Natural killer cell treated with Interleukin-12 subunit alpha and Interleukin-12 subunit beta and Interleukin-15 and Interleukin-18, amount 100 ng/mL, for 72 hours (primary cell): ENCODE measurements at regions not wholly inside any gene's neighbourhood (a gene's known extent, or its start where the extent isn't known, plus 50 kb on each side); places are given as distances from the start of the nearest gene placed in this dataset.
A peak's percentile ranks its signal among the peaks of the same experiment; 100 is the strongest.
"Not testable (repeated sequence)": the region's sequence is repeated elsewhere in the genome, so short reads cannot be mapped to it uniquely, and the experiment has no call there.

Source experiments
- ATAC-seq, 2 donors: fragments of 150-1000 bp; cut with Tn5 transposase in 1 of 2; sonication (Bioruptor Pico), chemical (Tn5 transposase) in 1 of 2; 2 replicates each; pipeline ENCODE4 v1.10.0; 2021
- DNase-seq: peaks from one replicate; pipeline ENCODE4 v3.0.0; 2022; ENCODE audit warnings: low spot score
- H3K27ac Mint-ChIP-seq, 2 donors: 1 replicate in 1 of 2; 2 replicates in 1 of 2; pipeline ENCODE4 v1.8.0; 2022; ENCODE audit warnings: mixed read lengths in 2 of 2, mild to moderate bottlenecking in 1 of 2, moderate library complexity in 1 of 2
- H3K27me3 Mint-ChIP-seq, 2 donors: 1 replicate in 1 of 2; 2 replicates in 1 of 2; pipeline ENCODE4 v1.8.0; 2022; ENCODE audit warnings: mixed read lengths in 2 of 2
- H3K36me3 Mint-ChIP-seq: one replicate; pipeline ENCODE4 v1.8.0; 2022; ENCODE audit warnings: mixed read lengths
- H3K4me1 Mint-ChIP-seq, 2 donors: 1 replicate in 1 of 2; 2 replicates in 1 of 2; pipeline ENCODE4 v1.8.0; 2022; ENCODE audit warnings: low read depth in 2 of 2, mixed read lengths in 2 of 2, mild to moderate bottlenecking in 1 of 2
- H3K4me3 Mint-ChIP-seq: one replicate; pipeline ENCODE4 v1.8.0; 2022; ENCODE audit warnings: mixed read lengths
- H3K9me3 Mint-ChIP-seq: 2 replicates; pipeline ENCODE4 v1.8.0; 2022; ENCODE audit warnings: mixed read lengths

DNA sequence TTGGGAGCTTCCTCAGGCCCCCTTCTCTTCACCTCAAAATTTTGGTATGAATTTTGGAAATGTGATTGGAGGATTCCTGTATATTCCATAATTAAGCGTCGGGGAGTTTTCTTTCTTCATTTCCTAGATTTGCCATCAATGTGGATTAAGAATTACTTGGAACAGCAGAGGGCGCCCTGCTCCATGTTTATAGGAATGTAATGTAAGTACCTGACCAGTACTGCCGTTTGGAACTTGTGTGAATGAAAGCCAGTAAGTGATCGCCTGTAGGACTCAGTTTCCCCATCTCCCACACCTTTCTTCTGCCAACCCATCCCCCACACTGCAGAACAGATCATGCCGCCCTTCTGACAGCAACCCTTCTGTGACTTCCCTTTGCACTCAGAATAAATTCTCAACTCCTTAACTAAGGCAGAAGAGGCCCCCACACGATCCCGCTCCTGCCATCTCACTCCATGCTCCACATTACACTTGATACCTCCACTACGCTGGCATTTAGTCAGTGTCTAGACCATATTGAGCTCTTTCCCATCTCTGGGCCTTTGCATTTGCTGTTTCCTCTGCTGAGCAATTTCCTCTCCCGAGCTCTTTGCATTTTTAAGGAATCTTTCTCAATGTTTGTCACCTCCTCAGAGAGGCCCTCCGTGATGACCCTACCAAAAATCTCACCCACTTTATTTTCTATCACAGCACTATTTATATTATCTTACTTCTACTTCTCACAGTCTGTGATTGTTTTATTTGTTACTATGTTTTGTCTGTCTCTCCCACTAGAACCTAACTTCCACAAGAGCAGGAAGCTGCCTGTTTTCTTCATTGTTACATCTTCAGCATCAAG is 79.5 kb upstream of the HTR4 start:
- Mint-ChIP-seq H3K36me3 (no peaks in the 10 kb centered on the region), H3K4me1 (peaks cover 4 to 32% of the 10 kb centered on the region in 2 donors), H3K27ac (no peak overlapping the region), H3K4me3 (no peak overlapping the region), H3K27me3 (peaks cover 0 to 5% of the 10 kb centered on the region in 2 donors), H3K9me3 (no peaks in the 10 kb centered on the region)
- ATAC-seq (peak in 1 of 2 donors; percentile 69), DNase-seq (peak; percentile 76)

DNA sequence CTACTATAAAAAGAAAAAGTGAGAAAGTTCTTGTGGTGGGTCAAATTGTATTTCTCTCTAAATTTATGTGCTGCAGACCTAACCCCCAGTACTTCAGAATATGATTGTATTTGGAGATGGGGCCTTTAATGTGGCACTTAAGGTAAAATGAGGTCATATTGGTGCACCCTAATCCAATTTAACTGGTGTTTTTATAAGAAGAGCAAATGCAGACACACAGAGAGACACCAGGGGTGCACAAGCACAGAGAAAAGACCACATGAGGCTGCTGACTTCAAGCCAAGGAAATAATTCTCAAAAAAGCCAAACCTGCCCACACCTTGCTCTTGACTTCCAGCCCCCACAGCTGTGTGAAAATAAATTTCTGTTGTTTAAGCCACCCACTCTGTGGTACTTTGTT is 80.2 kb upstream of the HTR4 start:
- no peak overlapping the region for H3K27ac Mint-ChIP-seq
- ATAC-seq (no peak), DNase-seq (no peak)
- H3K36me3 Mint-ChIP-seq: no peaks in the 10 kb centered on the region
- no peak overlapping the region for H3K4me3 Mint-ChIP-seq
- peaks cover 0 to 5% of the 10 kb centered on the region in 2 donors for H3K27me3 Mint-ChIP-seq
- no peaks in the 10 kb centered on the region for H3K9me3 Mint-ChIP-seq
- peaks cover 4 to 32% of the 10 kb centered on the region in 2 donors for H3K4me1 Mint-ChIP-seq

DNA sequence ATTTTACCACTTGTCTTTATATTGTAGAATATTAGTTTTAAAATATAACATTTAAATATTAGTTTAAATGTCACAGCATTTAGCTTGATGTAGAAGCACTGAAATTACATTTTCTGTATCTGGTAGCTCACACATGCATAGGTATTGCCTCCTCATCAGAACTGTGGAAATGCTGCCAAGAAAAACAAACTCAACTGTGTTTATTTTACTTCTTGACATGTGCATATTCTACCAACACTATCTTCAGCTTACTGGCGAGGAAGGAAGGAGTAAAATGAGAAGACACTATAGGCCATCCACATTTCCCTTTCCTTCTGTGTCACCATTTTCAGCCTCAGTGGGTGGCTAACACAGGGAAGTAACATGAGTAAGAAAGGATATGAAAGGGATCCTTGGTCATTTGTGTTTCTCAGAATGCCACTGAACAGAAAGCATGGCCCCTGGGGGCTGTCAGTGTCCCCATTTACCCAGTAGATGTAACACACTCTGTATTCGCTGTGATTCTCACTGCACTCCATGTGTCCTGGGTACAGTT is 81.0 kb upstream of the HTR4 start:
- ATAC-seq: no peak
- Mint-ChIP-seq H3K4me1 (peaks cover 4 to 32% of the 10 kb centered on the region in 2 donors), H3K27me3 (peaks cover 0 to 5% of the 10 kb centered on the region in 2 donors), H3K36me3 (no peaks in the 10 kb centered on the region), H3K27ac (no peak overlapping the region), H3K9me3 (no peaks in the 10 kb centered on the region), H3K4me3 (no peak overlapping the region)
- no peak for DNase-seq

DNA sequence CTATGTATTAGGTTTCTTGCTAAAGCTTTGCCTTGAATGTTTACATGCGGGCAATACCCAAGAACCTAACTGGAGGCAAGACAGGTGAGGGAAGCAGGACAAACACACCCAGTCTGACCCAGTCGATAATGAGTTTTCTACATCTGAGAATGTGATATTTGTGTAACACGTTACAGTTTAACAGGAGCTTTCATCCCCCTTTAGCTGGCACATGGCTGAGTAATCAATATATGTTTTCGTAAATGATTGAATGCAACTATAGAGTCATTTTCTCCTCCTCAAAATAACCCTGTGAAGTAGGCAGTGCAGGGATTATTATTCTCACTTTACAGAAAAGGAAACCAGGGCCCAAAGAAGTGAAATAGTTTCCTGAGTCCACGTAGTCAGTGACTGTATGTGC is 84.7 kb upstream of the HTR4 start:
- H3K27me3 Mint-ChIP-seq: no peaks in the 10 kb centered on the region
- no peak for ATAC-seq

DNA sequence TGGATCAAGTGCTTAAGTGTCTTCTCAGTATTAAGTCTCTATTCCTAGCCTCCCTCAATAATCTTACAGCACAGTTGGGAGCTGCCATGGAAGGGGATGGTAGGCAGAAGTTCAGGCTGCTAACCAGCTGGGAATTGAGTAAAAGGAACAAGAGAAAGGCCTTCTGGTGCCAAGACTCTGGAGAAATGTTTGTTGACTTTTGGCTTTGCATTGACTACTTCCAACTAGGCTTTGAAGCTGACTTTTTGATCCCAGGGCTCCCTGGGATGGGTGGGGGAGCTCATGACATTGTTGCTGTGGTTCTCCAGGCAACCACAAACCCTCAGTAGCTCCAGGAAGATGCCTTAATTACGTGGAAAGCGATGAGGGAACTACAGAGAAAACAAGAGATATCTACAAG is 85.2 kb upstream of the HTR4 start:
- DNase-seq (no peak), ATAC-seq (no peak)
- no peaks in the 10 kb centered on the region for H3K36me3 Mint-ChIP-seq
- H3K27me3 Mint-ChIP-seq: no peaks in the 10 kb centered on the region
- no peaks in the 10 kb centered on the region for H3K4me1 Mint-ChIP-seq
- H3K9me3 Mint-ChIP-seq: no peaks in the 10 kb centered on the region
- no peak overlapping the region for H3K27ac Mint-ChIP-seq
- no peak overlapping the region for H3K4me3 Mint-ChIP-seq

More for the DNA sequence above, 84.7 kb upstream of the HTR4 start:
- Mint-ChIP-seq H3K9me3 (no peaks in the 10 kb centered on the region), H3K27ac (no peak overlapping the region), H3K4me3 (no peak overlapping the region), H3K36me3 (no peaks in the 10 kb centered on the region), H3K4me1 (peaks cover under 1 to 3% of the 10 kb centered on the region in 2 donors)
- DNase-seq: no peak

DNA sequence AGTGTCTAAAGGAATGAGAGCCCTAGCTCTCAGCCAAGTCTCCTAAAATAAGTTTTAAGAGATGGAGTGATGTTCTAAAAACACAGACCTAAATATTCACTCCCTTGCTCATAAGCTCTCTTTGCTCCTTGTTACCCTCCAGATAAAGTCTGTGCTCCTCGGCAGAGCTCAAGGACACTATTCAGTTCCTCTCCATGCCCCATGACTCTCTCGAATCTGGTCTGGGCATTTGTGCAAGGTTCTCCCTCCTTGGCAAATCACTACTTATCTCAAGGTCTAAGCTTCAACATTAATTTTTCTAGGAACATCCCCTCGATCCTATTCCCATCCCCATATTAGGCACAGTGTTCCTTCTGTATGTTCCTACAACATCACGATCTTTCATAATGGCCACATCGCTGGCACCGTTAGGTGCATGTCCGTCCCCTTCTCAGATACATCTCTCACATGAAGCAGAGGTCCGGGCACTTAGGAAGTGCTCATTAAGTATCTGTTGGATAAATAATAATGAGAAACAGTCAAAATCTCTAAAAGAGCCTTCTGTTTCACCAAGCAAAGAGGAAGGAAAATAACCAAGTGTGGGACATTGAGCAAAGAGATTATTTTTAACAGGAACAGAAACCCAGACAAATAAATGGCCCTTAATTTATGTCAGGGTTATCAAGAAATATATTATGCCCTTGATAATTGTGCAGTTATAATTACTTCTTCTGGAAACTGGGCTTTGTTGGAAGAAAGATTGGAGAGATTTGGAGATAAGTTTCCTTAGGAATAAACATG is 85.9 kb upstream of the HTR4 start:
- no peaks in the 10 kb centered on the region for H3K27me3 Mint-ChIP-seq
- ATAC-seq (no peak), DNase-seq (no peak)
- H3K36me3 Mint-ChIP-seq: no peaks in the 10 kb centered on the region
- no peaks in the 10 kb centered on the region for H3K9me3 Mint-ChIP-seq
- H3K4me1 Mint-ChIP-seq: no peaks in the 10 kb centered on the region
- H3K4me3 Mint-ChIP-seq: no peak overlapping the region
- H3K27ac Mint-ChIP-seq: no peak overlapping the region

DNA sequence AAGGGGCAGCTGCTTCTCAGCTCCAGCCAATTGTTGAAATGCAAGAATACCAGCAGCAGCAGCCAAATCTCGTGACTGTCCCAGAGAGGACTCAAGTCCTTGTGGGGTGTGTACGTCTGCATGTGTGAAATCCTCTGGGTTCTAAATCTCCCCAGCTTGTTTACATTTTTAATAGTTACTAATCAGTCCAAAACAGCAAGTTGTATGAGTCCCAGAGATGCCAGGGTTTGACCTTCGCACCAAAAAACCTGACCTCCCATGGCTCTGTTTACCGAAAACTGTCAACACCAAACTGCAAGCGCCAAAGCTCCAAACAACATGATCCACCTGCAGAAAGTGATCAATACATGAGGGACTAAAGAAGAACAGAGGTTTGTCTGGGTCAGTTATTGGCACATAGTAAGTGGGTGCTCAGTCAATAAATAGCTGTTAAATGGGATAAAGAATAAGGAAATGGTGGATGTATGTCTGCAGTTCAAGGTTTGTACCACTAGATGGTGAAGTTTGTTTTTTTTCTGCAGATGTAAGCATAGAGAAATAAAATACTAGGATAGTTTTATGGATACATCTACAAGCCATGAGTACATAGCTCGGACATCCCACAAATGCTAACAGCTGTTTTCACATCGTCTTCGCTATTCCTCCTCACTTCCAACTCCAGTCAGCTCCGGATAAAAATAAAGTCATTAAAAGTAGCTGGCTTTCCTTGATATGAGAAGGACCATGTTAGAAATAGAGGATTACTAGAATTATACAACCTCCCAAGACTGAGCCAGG is 85.3 kb upstream of the ADRB2 start:
- Mint-ChIP-seq H3K9me3 (no peaks in the 10 kb centered on the region), H3K36me3 (no peaks in the 10 kb centered on the region), H3K27ac (no peak overlapping the region), H3K4me3 (no peak overlapping the region), H3K4me1 (no peaks in the 10 kb centered on the region), H3K27me3 (no peaks in the 10 kb centered on the region)
- ATAC-seq (no peak), DNase-seq (no peak)

DNA sequence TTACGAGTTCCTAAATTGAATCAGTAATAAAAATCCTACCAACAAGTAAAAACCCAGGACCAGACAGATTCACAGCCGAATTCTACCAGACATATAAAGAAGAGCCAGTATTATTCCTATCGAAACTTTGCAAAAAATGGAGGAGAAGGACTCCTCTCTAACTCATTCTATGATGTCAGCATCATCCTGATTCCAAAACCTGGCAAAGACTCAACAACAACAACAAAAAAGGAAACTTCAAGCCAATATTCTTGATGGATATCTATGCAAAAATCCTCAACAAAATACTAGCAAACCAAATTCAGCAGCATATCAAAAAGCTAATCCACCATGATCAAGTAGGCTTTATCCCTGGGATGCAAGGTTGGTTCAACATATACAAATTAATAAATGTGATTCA is 84.6 kb upstream of the ADRB2 start:
- DNase-seq, H3K4me1 Mint-ChIP-seq, H3K27me3 Mint-ChIP-seq, H3K4me3 Mint-ChIP-seq, ATAC-seq, H3K9me3 Mint-ChIP-seq, H3K27ac Mint-ChIP-seq, H3K36me3 Mint-ChIP-seq: not testable (repeated sequence)

DNA sequence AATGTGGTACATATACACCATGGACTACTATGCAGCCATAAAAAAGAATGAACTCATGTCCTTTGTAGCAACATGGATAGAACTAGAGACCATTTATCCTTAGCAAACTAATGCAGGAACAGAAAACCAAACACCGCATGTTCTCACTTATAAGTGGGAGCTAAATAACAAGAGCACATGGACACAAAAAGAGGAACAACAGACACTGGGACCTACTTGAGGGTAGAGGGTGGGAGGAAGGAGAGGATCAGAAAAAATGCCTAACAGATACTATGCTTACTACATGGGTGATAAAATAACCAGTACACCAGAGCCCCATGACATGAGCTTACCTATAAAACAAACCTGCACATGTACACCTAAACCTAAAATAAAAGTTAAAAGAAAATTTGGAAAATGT is 82.0 kb upstream of the ADRB2 start:
- not testable (repeated sequence) for ATAC-seq, H3K9me3 Mint-ChIP-seq, H3K36me3 Mint-ChIP-seq, H3K27me3 Mint-ChIP-seq, H3K27ac Mint-ChIP-seq, H3K4me1 Mint-ChIP-seq, H3K4me3 Mint-ChIP-seq, DNase-seq

DNA sequence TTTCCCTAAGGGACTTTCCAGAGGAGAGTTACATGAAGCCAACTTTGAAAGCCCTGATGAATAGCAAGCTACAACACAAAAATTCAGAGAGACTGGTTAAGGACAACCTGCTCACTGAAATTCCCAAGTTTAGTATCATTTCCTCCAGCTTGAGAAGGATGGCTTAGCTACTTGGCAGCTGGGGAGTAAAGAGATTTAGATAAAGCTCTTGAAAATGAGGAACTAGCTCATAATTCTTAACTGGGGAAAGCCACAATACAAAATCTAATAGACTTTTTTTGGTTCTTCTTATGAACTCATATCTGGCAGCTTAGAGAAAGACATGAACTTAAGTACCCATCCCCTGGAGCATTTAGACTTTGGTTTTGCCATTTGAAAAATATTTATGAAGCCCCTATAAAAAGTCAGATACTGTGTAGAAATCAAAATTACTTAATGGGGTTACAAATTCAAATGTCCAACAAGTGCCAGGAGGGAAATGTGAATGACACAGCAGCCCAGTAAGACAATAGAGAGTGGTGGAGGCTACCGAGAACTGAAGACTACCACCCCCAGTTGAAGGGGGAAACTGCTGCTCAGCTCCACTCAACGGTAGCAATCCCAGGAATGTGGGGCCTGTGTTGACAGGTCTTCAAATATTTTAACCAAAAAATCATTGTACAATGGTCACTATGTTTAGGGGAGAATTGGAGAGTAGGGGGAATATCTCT is 79.4 kb upstream of the ADRB2 start:
- no peaks in the 10 kb centered on the region for H3K9me3 Mint-ChIP-seq
- DNase-seq: no peak
- H3K4me1 Mint-ChIP-seq: peaks cover 0 to 6% of the 10 kb centered on the region in 2 donors
- H3K27ac Mint-ChIP-seq: peak overlapping the region in 1 of 2 donors; percentile 32
- ATAC-seq: no peak
- peaks cover 0 to 2% of the 10 kb centered on the region in 2 donors for H3K27me3 Mint-ChIP-seq
- no peaks in the 10 kb centered on the region for H3K36me3 Mint-ChIP-seq
- no peak overlapping the region for H3K4me3 Mint-ChIP-seq

DNA sequence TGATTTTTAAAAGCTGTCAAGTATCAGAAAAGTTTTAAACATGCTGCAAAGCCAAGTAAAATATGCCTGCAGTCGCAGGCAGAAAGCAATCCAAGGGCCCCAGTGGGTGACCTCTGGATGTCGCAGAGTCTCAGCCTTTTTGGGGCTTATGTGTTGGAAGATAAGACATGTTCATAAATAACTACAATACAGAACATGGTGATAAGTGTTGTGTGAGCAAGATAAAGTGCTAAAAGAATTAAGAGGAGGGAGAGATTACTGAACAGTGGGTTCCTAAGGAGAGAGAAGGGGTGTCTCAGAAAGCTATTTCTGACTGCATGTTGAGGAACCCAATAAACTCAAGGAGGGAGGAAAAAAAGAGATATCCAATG is 78.9 kb upstream of the ADRB2 start:
- DNase-seq (no peak), ATAC-seq (no peak)
- Mint-ChIP-seq H3K9me3 (no peaks in the 10 kb centered on the region), H3K27me3 (peaks cover 0 to 2% of the 10 kb centered on the region in 2 donors), H3K36me3 (no peaks in the 10 kb centered on the region), H3K4me3 (no peak overlapping the region), H3K4me1 (peaks cover 0 to 6% of the 10 kb centered on the region in 2 donors), H3K27ac (no peak overlapping the region)

DNA sequence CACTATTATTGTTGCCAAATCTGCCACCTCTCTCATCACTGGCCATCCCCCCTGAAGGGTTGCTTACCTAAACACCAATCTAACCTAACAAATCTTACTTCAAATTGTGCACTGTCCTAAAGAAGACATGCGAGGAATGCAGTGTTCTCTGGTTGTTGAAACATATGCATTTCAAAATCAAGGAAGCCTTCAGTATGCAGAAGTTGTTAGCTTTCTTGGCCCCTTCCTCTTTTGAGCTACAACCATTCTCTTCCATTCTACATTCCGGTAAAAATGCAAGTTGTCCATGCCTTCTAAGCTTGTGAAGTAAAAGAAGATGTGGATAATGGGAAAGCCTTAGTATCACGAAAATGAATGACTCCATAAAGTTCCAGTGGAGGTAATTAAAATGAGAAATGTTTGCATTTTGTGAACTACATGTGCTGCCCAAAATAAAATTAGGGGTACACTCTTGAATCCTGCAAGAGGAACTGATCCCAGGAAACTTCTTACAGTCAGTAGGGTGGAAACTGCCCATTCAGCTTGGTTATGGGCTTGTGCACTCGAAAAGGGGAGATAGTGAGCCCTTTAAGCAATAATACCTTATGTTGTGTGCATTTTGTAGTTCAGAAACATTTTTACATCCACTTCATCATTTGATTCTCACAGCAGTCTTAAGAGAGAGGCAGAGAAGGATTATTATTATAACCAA is 77.6 kb upstream of the ADRB2 start:
- H3K4me1 Mint-ChIP-seq: peaks cover 0 to 6% of the 10 kb centered on the region in 2 donors
- peaks cover 0 to 2% of the 10 kb centered on the region in 2 donors for H3K27me3 Mint-ChIP-seq
- H3K27ac Mint-ChIP-seq: no peak overlapping the region
- peaks cover 11% of the 10 kb centered on the region for H3K36me3 Mint-ChIP-seq
- H3K9me3 Mint-ChIP-seq: no peaks in the 10 kb centered on the region
- no peak overlapping the region for H3K4me3 Mint-ChIP-seq
- ATAC-seq (no peak), DNase-seq (no peak)

DNA sequence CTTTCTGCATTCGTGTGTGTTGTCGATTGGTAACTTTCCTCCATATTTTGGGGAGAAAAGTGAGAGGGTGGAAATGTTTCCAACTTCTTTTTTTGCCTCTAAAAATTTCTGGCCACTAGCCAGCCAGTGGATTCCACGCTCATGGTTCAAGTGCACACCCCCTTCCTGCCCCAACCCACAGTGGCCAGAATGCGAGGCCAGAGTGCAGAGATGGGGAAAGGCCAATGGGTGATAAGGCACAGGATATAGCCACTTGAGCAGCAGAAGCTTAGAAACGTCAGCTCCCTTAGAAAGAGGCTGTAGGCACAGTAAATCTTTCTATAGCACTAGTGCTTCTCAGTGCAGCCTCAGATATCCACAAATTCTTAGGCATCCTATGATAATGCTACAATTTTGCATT is 75.8 kb upstream of the ADRB2 start:
- ATAC-seq (peak in 1 of 2 donors; percentile 51), DNase-seq (no peak)
- Mint-ChIP-seq H3K36me3 (peaks cover 14% of the 10 kb centered on the region), H3K4me3 (no peak overlapping the region), H3K9me3 (peaks cover 3% of the 10 kb centered on the region), H3K27ac (no peak overlapping the region), H3K27me3 (peaks cover 0 to 5% of the 10 kb centered on the region in 2 donors), H3K4me1 (peaks cover 0 to 6% of the 10 kb centered on the region in 2 donors)
